IMR-90 (cell line): ENCODE measurements at regions not wholly inside any gene's neighbourhood (a gene's known extent, or its start where the extent isn't known, plus 50 kb on each side); places are given as distances from the start of the nearest gene placed in this dataset.

Source experiments
- ATAC-seq: fragments of 200-7000 bp; cut with Tn5 transposase; 2 replicates; pipeline ENCODE4 v1.9.1; 2020; ENCODE audit warnings: low read depth, mild to moderate bottlenecking, moderate library complexity
- BruUV-seq: library from RNA; stranded (reverse); fragments of 400-500 nt; replicated peaks from 2 replicates; lab custom pipeline; 2021; lab: Mats Ljungman, UMichigan
- CTCF ChIA-PET: fragments of 300-600 bp; formaldehyde crosslinking; extraction: SDS; loops from one replicate; lab custom pipeline; 2021; ENCODE audit warnings: antibody characterized with exemption; lab: Yijun Ruan, JAX
- POLR2A ChIA-PET: fragments of 300-600 bp; sonication (Branson Sonifier 250); formaldehyde crosslinking; loops from one replicate; lab custom pipeline; 2022; ENCODE audit warnings: antibody characterized with exemption; ENCODE audit not compliant: unreplicated experiment; lab: Charles Lee
- DNase-seq: peaks from one replicate; pipeline ENCODE4 v3.0.0; 2013
- H2AFZ ChIP-seq: replicated peaks from 2 replicates; pipeline ENCODE3; 2013; ENCODE audit warnings: low read length, mild to moderate bottlenecking; ENCODE audit not compliant: poor library complexity
- H2AK5ac ChIP-seq: 2 replicates; pipeline ENCODE4 v1.6.1; 2013; ENCODE audit warnings: low read depth, low read length, inconsistent platforms
- H2AK9ac ChIP-seq: replicated peaks from 2 replicates; pipeline ENCODE3; 2013; ENCODE audit warnings: mild to moderate bottlenecking, low read depth, low read length, moderate library complexity; ENCODE audit not compliant: poor library complexity
- H2BK120ac ChIP-seq: 2 replicates; pipeline ENCODE4 v1.6.1; 2013; ENCODE audit warnings: low read depth, low read length, inconsistent platforms
- H2BK15ac ChIP-seq: 3 replicates; pipeline ENCODE4 v1.6.1; 2013; ENCODE audit warnings: low read depth, low read length, inconsistent platforms
- H2BK20ac ChIP-seq: 2 replicates; pipeline ENCODE4 v1.6.1; 2013; ENCODE audit warnings: low read depth, mild to moderate bottlenecking, inconsistent platforms, low read length, moderate library complexity
- H2BK5ac ChIP-seq: 2 replicates; pipeline ENCODE4 v1.6.1; 2013; ENCODE audit warnings: mild to moderate bottlenecking, low read depth, low read length, inconsistent platforms; ENCODE audit not compliant: poor library complexity, severe bottlenecking
- H3K14ac ChIP-seq: replicated peaks from 2 replicates; pipeline ENCODE4 v1.6.1; 2013; ENCODE audit warnings: low read depth, low read length, inconsistent platforms
- H3K18ac ChIP-seq: 2 replicates; pipeline ENCODE4 v1.6.1; 2013; ENCODE audit warnings: low read depth, low read length, control low read depth
- H3K23ac ChIP-seq: 2 replicates; pipeline ENCODE4 v1.6.1; 2013; ENCODE audit warnings: low read depth, low read length, inconsistent platforms
- H3K27ac ChIP-seq: 2 replicates; pipeline ENCODE4 v1.5.1; 2013; ENCODE audit warnings: mild to moderate bottlenecking, control low read depth, low read length; ENCODE audit not compliant: insufficient read depth
- H3K27me3 ChIP-seq: 2 replicates; pipeline ENCODE4 v1.6.1; 2013; ENCODE audit warnings: low read length; ENCODE audit not compliant: control insufficient read depth, insufficient read depth
- H3K36me3 ChIP-seq: 2 replicates; pipeline ENCODE4 v1.6.1; 2013; ENCODE audit warnings: low read length, mixed read lengths; ENCODE audit not compliant: control insufficient read depth, insufficient read depth
- H3K4ac ChIP-seq: 2 replicates; pipeline ENCODE4 v1.6.1; 2013; ENCODE audit warnings: low read depth, low read length, inconsistent platforms
- H3K4me1 ChIP-seq: 2 replicates; pipeline ENCODE4 v1.6.1; 2013; ENCODE audit warnings: low read length, mixed read lengths; ENCODE audit not compliant: control insufficient read depth, insufficient read depth
- H3K4me2 ChIP-seq: 2 replicates; pipeline ENCODE4 v1.6.1; 2013; ENCODE audit warnings: low read depth, mild to moderate bottlenecking, control low read depth, low read length, moderate library complexity
- H3K4me3 ChIP-seq: 2 replicates; pipeline ENCODE4 v1.5.1; 2013; ENCODE audit warnings: low read depth, mild to moderate bottlenecking, control low read depth, low read length, moderate library complexity; ENCODE audit not compliant: insufficient read depth
- H3K56ac ChIP-seq: 2 replicates; pipeline ENCODE4 v1.6.1; 2013; ENCODE audit warnings: low read length, inconsistent platforms; ENCODE audit not compliant: insufficient read depth; ENCODE audit errors: extremely low read depth
- H3K79me1 ChIP-seq, 2 experiments: 2 replicates each; pipeline ENCODE4 v1.6.1; 2013; ENCODE audit warnings: low read length in 2 of 2, inconsistent platforms in 1 of 2, low read depth in 1 of 2
- H3K9ac ChIP-seq: 2 replicates; pipeline ENCODE4 v1.6.1; 2013; ENCODE audit warnings: low read depth, low read length, control low read depth
- H3K9me1 ChIP-seq: 2 replicates; pipeline ENCODE4 v1.6.1; 2013; ENCODE audit warnings: low read length, inconsistent platforms; ENCODE audit not compliant: insufficient read depth
- H3K9me3 ChIP-seq: 2 replicates; pipeline ENCODE4 v1.6.1; 2013; ENCODE audit warnings: low read length; ENCODE audit not compliant: control insufficient read depth, insufficient read depth
- H4K20me1 ChIP-seq: 2 replicates; pipeline ENCODE4 v1.6.1; 2013; ENCODE audit warnings: low read length, inconsistent platforms; ENCODE audit not compliant: insufficient read depth
- H4K5ac ChIP-seq: 2 replicates; pipeline ENCODE4 v1.6.1; 2013; ENCODE audit warnings: mild to moderate bottlenecking, low read depth, low read length, control low read depth
- H4K8ac ChIP-seq, 2 experiments: 2 replicates each; pipeline ENCODE4 v1.6.1; 2013; ENCODE audit warnings: low read depth in 2 of 2, low read length in 2 of 2, control low read depth in 1 of 2, inconsistent platforms in 1 of 2
- H4K91ac ChIP-seq: 2 replicates; pipeline ENCODE4 v1.6.1; 2013; ENCODE audit warnings: low read depth, low read length, inconsistent platforms; ENCODE audit not compliant: insufficient read depth
- FOS ChIP-seq: fragments of 150-350 bp; IDR thresholded peaks from 2 replicates; pipeline ENCODE4 v1.6.1; 2016; ENCODE audit warnings: low read depth, low read length
- RFX5 ChIP-seq: IDR thresholded peaks from 2 replicates; pipeline ENCODE4 v1.8.0; 2012; ENCODE audit warnings: low read depth, mild to moderate bottlenecking, low read length, moderate library complexity
- WGBS, 2 experiments: methylation state at CpG; one replicate each; pipeline versions ENCODE4 v1.1.5 to v1.1.7; 2013; ENCODE audit warnings: missing lambda C conversion rate in 2 of 2; ENCODE audit not compliant: insufficient read length in 1 of 2; ENCODE audit errors: extremely low coverage in 2 of 2; 5-methylcytosine and 5-hydroxymethylcytosine counted together
- dilution Hi-C: fragments of 300-500 bp; cut with HindIII; formaldehyde crosslinking; loops from one replicate; pipeline ENCODE4 v1.14.3; 2018; ENCODE audit warnings: low sequenced_read_pairs; ENCODE audit not compliant: unreplicated experiment
- in situ Hi-C: fragments of 300-500 bp; cut with MboI; formaldehyde crosslinking; loops from 3 replicates; pipeline ENCODE4 v1.14.3; 2019; ENCODE audit warnings: low sequenced_read_pairs, inconsistent platforms, mixed read lengths
- intact Hi-C: fragments of 100-400 bp; cut with micrococcal nuclease; formaldehyde crosslinking; loops from 2 replicates; pipeline ENCODE4 v1.10.0; 2022

GRCh38 chr6:56860475-56860874 lies 94.4 kb upstream of the BEND6 start:
- Histone ChIP-seq H4K8ac (0 out of 4 replicates have a peak overlapping the region, but pooled peaks of 1 of the 2 experiments have one; percentile 29), H3K14ac (0 out of 2 replicates have a peak overlapping the region, but pooled peaks have one; percentile 13), H3K4ac (no peak overlapping the region), H2BK15ac (0 out of 3 replicates have a peak overlapping the region, but pooled peaks have one; percentile 18), H4K20me1 (no peaks in the 10 kb centered on the region), H3K18ac (no peak overlapping the region), H3K23ac (no peak overlapping the region; the same call in 1 of the 2 replicates), H2AFZ (no peak overlapping the region), H3K56ac (no peak overlapping the region), H3K9me3 (no peaks in the 10 kb centered on the region), H3K4me3 (no peak overlapping the region), H3K4me1 (peaks cover 18% of the 10 kb centered on the region), H2BK20ac (peak overlapping the region; percentile 22; the same call in 1 of the 2 replicates), H2AK9ac (no peak overlapping the region), H3K9me1 (peaks cover 26% of the 10 kb centered on the region), H4K91ac (no peak overlapping the region), H2BK120ac (peak overlapping the region; percentile 21; the same call in 1 of the 2 replicates), H2AK5ac (no peak overlapping the region; the same call in 1 of the 2 replicates), H3K36me3 (peaks cover 5% of the 10 kb centered on the region), H3K27ac (no peak overlapping the region), H3K9ac (no peak overlapping the region), H3K79me1 (peaks cover 12 to 68% of the 10 kb centered on the region in 2 experiments), H4K5ac (no peak overlapping the region), H2BK5ac (no peak overlapping the region), H3K27me3 (no peaks in the 10 kb centered on the region), H3K4me2 (no peak overlapping the region)
- CTCF ChIA-PET, result interaction anchor here (0.9 to 1.1 kb wide), 2 partner anchors 9 to 44 kb away, joined by 4 to 5 read pairs; no protein-coding TSS in a partner anchor
- intact Hi-C loops, result no loop called here
- TF ChIP-seq FOS, result peak; percentile 29; the same call in 1 of the 2 replicates
- no peak for TF ChIP-seq RFX5
- dilution Hi-C loops, result no loop called here
- peak; percentile 65 for DNase-seq
- WGBS, 2 experiments, result no CpG with 5 or more reads among the region's 4 CpGs
- no TSS peak for BruUV-seq
- POLR2A ChIA-PET, result no interaction called here
- in situ Hi-C loops, result loop anchor here (25.0 kb wide), 1 partner anchor 498 kb away; no protein-coding TSS in a partner anchor
- no peak for ATAC-seq
